Astrocyte (in vitro differentiated cells and primary cell): ENCODE measurements at regions not wholly inside any gene's neighbourhood (a gene's known extent, or its start where the extent isn't known, plus 50 kb on each side); places are given as distances from the start of the nearest gene placed in this dataset.

Experiments used
- DNase-seq: peaks from one replicate; pipeline ENCODE4 v3.0.0-alpha.2; 2010; ENCODE audit warnings: low read depth
- FAIRE-seq: peaks from 2 replicates; lab custom pipeline; 2011; peaks lifted over from hg19 to GRCh38; lab: Jason Lieb, UNC
- H2AFZ ChIP-seq: 2 replicates; pipeline ENCODE4 v1.6.0; 2012; ENCODE audit warnings: low read depth, low read length, inconsistent platforms
- H3K27ac ChIP-seq: 2 replicates; pipeline ENCODE4 v1.5.1; 2011; ENCODE audit warnings: low read depth, low read length, inconsistent platforms
- H3K27me3 ChIP-seq: 2 replicates; pipeline ENCODE4 v1.6.0; 2011; ENCODE audit warnings: low read length, inconsistent platforms; ENCODE audit not compliant: insufficient read depth
- H3K36me3 ChIP-seq: 2 replicates; pipeline ENCODE4 v1.5.1; 2011; ENCODE audit warnings: low read length, inconsistent platforms; ENCODE audit not compliant: insufficient read depth
- H3K4me1 ChIP-seq: 2 replicates; pipeline ENCODE4 v1.5.1; 2011; ENCODE audit warnings: low read length, inconsistent platforms; ENCODE audit not compliant: insufficient read depth
- H3K4me2 ChIP-seq: 2 replicates; pipeline ENCODE4 v1.6.0; 2012; ENCODE audit warnings: low read length, inconsistent platforms
- H3K4me3 ChIP-seq: 2 replicates; pipeline ENCODE4 v1.5.1; 2011; ENCODE audit warnings: low read depth, mild to moderate bottlenecking, low read length, inconsistent platforms; ENCODE audit not compliant: insufficient read depth
- H3K79me2 ChIP-seq: 2 replicates; pipeline ENCODE4 v1.6.0; 2012; ENCODE audit warnings: mild to moderate bottlenecking, low read length, inconsistent platforms; ENCODE audit not compliant: insufficient read depth
- H3K9ac ChIP-seq: 2 replicates; pipeline ENCODE4 v1.6.0; 2012; ENCODE audit warnings: mild to moderate bottlenecking, low read length, inconsistent platforms
- H3K9me3 ChIP-seq: 2 replicates; pipeline ENCODE4 v1.5.1; 2012; ENCODE audit warnings: low read depth, mild to moderate bottlenecking, low read length, inconsistent platforms; ENCODE audit not compliant: insufficient read depth
- H4K20me1 ChIP-seq: 2 replicates; pipeline ENCODE4 v1.6.0; 2012; ENCODE audit warnings: low read length, inconsistent platforms; ENCODE audit not compliant: insufficient read depth
- H3K27ac Mint-ChIP-seq: one replicate; pipeline ENCODE4 v1.8.0; 2021; ENCODE audit warnings: mild to moderate bottlenecking, mixed read lengths; ENCODE audit not compliant: unreplicated experiment
- H3K27me3 Mint-ChIP-seq: one replicate; pipeline ENCODE4 v1.8.0; 2021; ENCODE audit warnings: low read depth, mixed read lengths; ENCODE audit not compliant: unreplicated experiment
- H3K36me3 Mint-ChIP-seq: one replicate; pipeline ENCODE4 v1.8.0; 2021; ENCODE audit warnings: low read depth, mixed read lengths; ENCODE audit not compliant: unreplicated experiment
- H3K4me1 Mint-ChIP-seq: one replicate; pipeline ENCODE4 v1.8.0; 2021; ENCODE audit warnings: low read depth, mixed read lengths; ENCODE audit not compliant: unreplicated experiment
- H3K4me3 Mint-ChIP-seq: one replicate; pipeline ENCODE4 v1.8.0; 2021; ENCODE audit warnings: mild to moderate bottlenecking, moderate library complexity, mixed read lengths; ENCODE audit not compliant: unreplicated experiment
- H3K9me3 Mint-ChIP-seq: one replicate; pipeline ENCODE4 v1.8.0; 2021; ENCODE audit warnings: mild to moderate bottlenecking, mixed read lengths; ENCODE audit not compliant: unreplicated experiment
- CTCF ChIP-seq: IDR thresholded peaks from 2 replicates; pipeline ENCODE4 v1.5.1; 2011; ENCODE audit warnings: low read depth, mild to moderate bottlenecking, inconsistent platforms, low read length, moderate library complexity; ENCODE audit not compliant: insufficient read depth
- EZH2 ChIP-seq: IDR thresholded peaks from 2 replicates; pipeline ENCODE4 v1.6.1; 2012; ENCODE audit warnings: mild to moderate bottlenecking, low read length, inconsistent platforms; ENCODE audit not compliant: insufficient read depth

GRCh38 chr12:75656648-75657047, 145.2 kb upstream of the KRR1 start:
- Histone ChIP-seq H3K4me2 (peak overlapping the region; percentile 16), H3K4me1 (peaks cover 40% of the 10 kb centered on the region), H3K4me3 (no peak overlapping the region), H3K27ac (no peak overlapping the region), H3K36me3 (no peaks in the 10 kb centered on the region), H4K20me1 (no peaks in the 10 kb centered on the region), H3K9ac (no peak overlapping the region), H3K27me3 (no peaks in the 10 kb centered on the region), H3K79me2 (no peaks in the 10 kb centered on the region), H3K9me3 (no peaks in the 10 kb centered on the region), H2AFZ (no peak overlapping the region)
- no peaks in the 10 kb centered on the region for H3K27me3 Mint-ChIP-seq
- peak; percentile 73 for FAIRE-seq
- H3K27ac Mint-ChIP-seq, result peak overlapping the region; percentile 92
- peaks cover 4% of the 10 kb centered on the region for H3K9me3 Mint-ChIP-seq
- H3K4me1 Mint-ChIP-seq, result peaks cover 39% of the 10 kb centered on the region
- H3K4me3 Mint-ChIP-seq, result peak overlapping the region; percentile 16
- peaks cover 2% of the 10 kb centered on the region for H3K36me3 Mint-ChIP-seq
- DNase-seq, result peak; percentile 83
- TF ChIP-seq EZH2 (no peak), CTCF (no peak)

GRCh38 chr12:75656210-75656609, 144.8 kb upstream of the KRR1 start:
- no peaks in the 10 kb centered on the region for H3K36me3 ChIP-seq
- FAIRE-seq (no peak), DNase-seq (no peak)
- TF ChIP-seq CTCF, result no peak
- no peak for TF ChIP-seq EZH2
- H3K9ac ChIP-seq, result no peak overlapping the region
- Mint-ChIP-seq H3K36me3 (peaks cover 2% of the 10 kb centered on the region), H3K9me3 (peaks cover 4% of the 10 kb centered on the region), H3K4me3 (no peak overlapping the region), H3K27ac (peak overlapping the region; percentile 92), H3K4me1 (peaks cover 44% of the 10 kb centered on the region), H3K27me3 (no peaks in the 10 kb centered on the region)
- no peaks in the 10 kb centered on the region for H3K27me3 ChIP-seq
- peak overlapping the region; percentile 16 for H3K4me2 ChIP-seq
- peaks cover 40% of the 10 kb centered on the region for H3K4me1 ChIP-seq
- H3K4me3 ChIP-seq, result no peak overlapping the region
- H4K20me1 ChIP-seq, result no peaks in the 10 kb centered on the region
- H3K79me2 ChIP-seq, result no peaks in the 10 kb centered on the region
- no peaks in the 10 kb centered on the region for H3K9me3 ChIP-seq
- no peak overlapping the region for H2AFZ ChIP-seq
- H3K27ac ChIP-seq, result no peak overlapping the region

GRCh38 chr12:75655315-75655806, 144.0 kb upstream of the KRR1 start:
- DNase-seq (no peak), FAIRE-seq (no peak)
- peak overlapping the region; percentile 77 for H3K27ac Mint-ChIP-seq
- no peak overlapping the region for H3K4me3 ChIP-seq
- H3K4me2 ChIP-seq, result no peak overlapping the region
- peaks cover 4% of the 10 kb centered on the region for H3K9me3 Mint-ChIP-seq
- no peak overlapping the region for H3K27ac ChIP-seq
- TF ChIP-seq CTCF, result no peak
- no peak for TF ChIP-seq EZH2
- no peak overlapping the region for H2AFZ ChIP-seq
- no peaks in the 10 kb centered on the region for H3K9me3 ChIP-seq
- peaks cover 32% of the 10 kb centered on the region for H3K4me1 ChIP-seq
- H3K36me3 ChIP-seq, result no peaks in the 10 kb centered on the region
- no peaks in the 10 kb centered on the region for H3K27me3 ChIP-seq
- H3K27me3 Mint-ChIP-seq, result no peaks in the 10 kb centered on the region
- peaks cover 52% of the 10 kb centered on the region for H3K4me1 Mint-ChIP-seq
- no peak overlapping the region for H3K9ac ChIP-seq
- peaks cover 2% of the 10 kb centered on the region for H3K36me3 Mint-ChIP-seq
- no peaks in the 10 kb centered on the region for H3K79me2 ChIP-seq
- no peak overlapping the region for H3K4me3 Mint-ChIP-seq
- no peaks in the 10 kb centered on the region for H4K20me1 ChIP-seq
